Gastrocnemius medialis (tissue), 4 donors: ENCODE measurements at regions not wholly inside any gene's neighbourhood (a gene's known extent, or its start where the extent isn't known, plus 50 kb on each side); places are given as distances from the start of the nearest gene placed in this dataset.

ENCODE experiments used
- CTCF ChIP-seq, 5 experiments: fragments of 450-650 bp in 3 of 5; fragments of 200-600 bp in 2 of 5; sonication (generic) in 2 of 5; IDR thresholded peaks in 4 of 5; conservative IDR thresholded peaks in 1 of 5; 1 replicate in 4 of 5; 2 replicates in 1 of 5; pipeline ENCODE4 v1.5.1; 2016 to 2019; ENCODE audit warnings: antibody characterized with exemption in 5 of 5, mild to moderate bottlenecking in 3 of 5, moderate library complexity in 3 of 5
- POLR2A ChIP-seq, 2 donors: fragments of 450-650 bp; IDR thresholded peaks; one replicate each; pipeline ENCODE4 v1.6.1; 2017; ENCODE audit warnings: antibody characterized with exemption in 2 of 2, mild to moderate bottlenecking in 2 of 2, moderate library complexity in 2 of 2

DNA sequence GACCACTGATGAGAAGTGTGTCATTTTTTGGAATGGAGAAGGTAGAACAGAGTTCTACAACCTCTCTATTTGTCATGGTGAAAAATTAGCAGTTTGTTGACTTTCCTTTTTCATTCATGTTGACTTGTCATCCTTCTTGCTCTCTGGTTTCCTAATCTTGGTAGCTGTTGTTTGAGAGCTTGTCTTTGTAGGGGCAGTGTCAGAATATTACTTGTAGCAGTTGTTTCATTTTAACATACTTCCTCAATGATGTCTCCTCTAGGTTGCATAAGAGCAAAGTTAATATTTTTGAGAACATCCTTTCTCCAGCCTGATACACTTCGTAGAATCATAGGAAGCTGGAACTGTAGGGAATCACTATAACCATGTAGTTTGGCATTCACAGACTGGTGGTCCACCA lies 368.2 kb upstream of the FANCL start:
- no peak for TF ChIP-seq CTCF (IDR thresholded peaks at IDR 0.05 in 4 of 5, conservative IDR thresholded peaks at IDR 0.05 in 1 of 5)
- no peak for TF ChIP-seq POLR2A (IDR thresholded peaks at IDR 0.05)
